ENCODE measurements at regions not wholly inside any gene's neighbourhood (a gene's known extent, or its start where the extent isn't known, plus 50 kb on each side); places are given as distances from the start of the nearest gene placed in this dataset.

- TF ChIP-seq, protein P1, sequence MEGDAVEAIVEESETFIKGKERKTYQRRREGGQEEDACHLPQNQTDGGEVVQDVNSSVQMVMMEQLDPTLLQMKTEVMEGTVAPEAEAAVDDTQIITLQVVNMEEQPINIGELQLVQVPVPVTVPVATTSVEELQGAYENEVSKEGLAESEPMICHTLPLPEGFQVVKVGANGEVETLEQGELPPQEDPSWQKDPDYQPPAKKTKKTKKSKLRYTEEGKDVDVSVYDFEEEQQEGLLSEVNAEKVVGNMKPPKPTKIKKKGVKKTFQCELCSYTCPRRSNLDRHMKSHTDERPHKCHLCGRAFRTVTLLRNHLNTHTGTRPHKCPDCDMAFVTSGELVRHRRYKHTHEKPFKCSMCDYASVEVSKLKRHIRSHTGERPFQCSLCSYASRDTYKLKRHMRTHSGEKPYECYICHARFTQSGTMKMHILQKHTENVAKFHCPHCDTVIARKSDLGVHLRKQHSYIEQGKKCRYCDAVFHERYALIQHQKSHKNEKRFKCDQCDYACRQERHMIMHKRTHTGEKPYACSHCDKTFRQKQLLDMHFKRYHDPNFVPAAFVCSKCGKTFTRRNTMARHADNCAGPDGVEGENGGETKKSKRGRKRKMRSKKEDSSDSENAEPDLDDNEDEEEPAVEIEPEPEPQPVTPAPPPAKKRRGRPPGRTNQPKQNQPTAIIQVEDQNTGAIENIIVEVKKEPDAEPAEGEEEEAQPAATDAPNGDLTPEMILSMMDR (IDR thresholded peaks at IDR 0.05 in 8 of 11, conservative IDR thresholded peaks at IDR 0.05 in 3 of 11) = no peak
- no peak for TF ChIP-seq POLR2A (IDR thresholded peaks at IDR 0.05)
Measured at GRCh38 chr2:41387519-41387918, 660.3 kb upstream of the PKDCC start.
